RCC 7860 (cell line): ENCODE measurements at regions not wholly inside any gene's neighbourhood (a gene's known extent, or its start where the extent isn't known, plus 50 kb on each side); places are given as distances from the start of the nearest gene placed in this dataset.

ENCODE experiments used
- DNase-seq: peaks from one replicate; pipeline ENCODE4 v3.0.0-alpha.2; 2015; ENCODE audit warnings: low spot score
- FAIRE-seq: peaks from 2 replicates; lab custom pipeline; 2012; peaks lifted over from hg19 to GRCh38; lab: Jason Lieb, UNC

GRCh38 chr1:4010814-4011605 lies 110.9 kb upstream of the C1orf174 start:
- FAIRE-seq: no peak
- no peak for DNase-seq

- DNase-seq (no peak), FAIRE-seq (no peak)
These were observed 116.5 kb upstream of the C1orf174 start for GRCh38 chr1:4016351-4017130.

GRCh38 chr1:4017636-4018365 lies 117.7 kb upstream of the C1orf174 start:
- no peak for FAIRE-seq
- no peak for DNase-seq

GRCh38 chr1:4018466-4019146 lies 118.5 kb upstream of the C1orf174 start:
- DNase-seq (no peak), FAIRE-seq (no peak)

GRCh38 chr1:4019147-4019521 lies 119.1 kb upstream of the C1orf174 start:
- no peak for FAIRE-seq
- no peak for DNase-seq

- FAIRE-seq (no peak), DNase-seq (no peak)
These were observed 119.7 kb upstream of the C1orf174 start for GRCh38 chr1:4019606-4020331.

- DNase-seq (no peak), FAIRE-seq (no peak)
These were observed 120.4 kb upstream of the C1orf174 start for GRCh38 chr1:4020449-4020848.

- FAIRE-seq: no peak
- DNase-seq: no peak
These were observed 121.3 kb upstream of the C1orf174 start for GRCh38 chr1:4021136-4021973.

- no peak for DNase-seq
- no peak for FAIRE-seq
These were observed 121.8 kb upstream of the C1orf174 start for GRCh38 chr1:4021974-4022268.

GRCh38 chr1:4022715-4023114 lies 122.6 kb upstream of the C1orf174 start:
- FAIRE-seq (no peak), DNase-seq (no peak)

GRCh38 chr1:4023678-4024077 lies 123.6 kb upstream of the C1orf174 start:
- DNase-seq (no peak), FAIRE-seq (no peak)

- DNase-seq (no peak), FAIRE-seq (no peak)
These were observed 124.7 kb upstream of the C1orf174 start for GRCh38 chr1:4024811-4025210.

GRCh38 chr1:4025752-4026151 lies 125.7 kb upstream of the C1orf174 start:
- no peak for DNase-seq
- no peak for FAIRE-seq

- DNase-seq (no peak), FAIRE-seq (no peak)
These were observed 126.9 kb upstream of the C1orf174 start for GRCh38 chr1:4027008-4027407.

- no peak for FAIRE-seq
These were observed 127.5 kb upstream of the C1orf174 start for GRCh38 chr1:4027492-4028138.

GRCh38 chr1:4028139-4028501 lies 128.0 kb upstream of the C1orf174 start:
- no peak for FAIRE-seq
- DNase-seq: no peak

More at GRCh38 chr1:4027492-4028138, 127.5 kb upstream of the C1orf174 start:
- DNase-seq: no peak

- no peak for FAIRE-seq
- DNase-seq: no peak
These were observed 129.3 kb upstream of the C1orf174 start for GRCh38 chr1:4029376-4029775.

- FAIRE-seq (no peak), DNase-seq (no peak)
These were observed 132.5 kb upstream of the C1orf174 start for GRCh38 chr1:4032571-4032970.

- no peak for FAIRE-seq
These were observed 133.1 kb upstream of the C1orf174 start for GRCh38 chr1:4033129-4033676.

More at GRCh38 chr1:4033129-4033676, 133.1 kb upstream of the C1orf174 start:
- DNase-seq: no peak
